ENCODE measurements at regions not wholly inside any gene's neighbourhood (a gene's known extent, or its start where the extent isn't known, plus 50 kb on each side); places are given as distances from the start of the nearest gene placed in this dataset.

DNA sequence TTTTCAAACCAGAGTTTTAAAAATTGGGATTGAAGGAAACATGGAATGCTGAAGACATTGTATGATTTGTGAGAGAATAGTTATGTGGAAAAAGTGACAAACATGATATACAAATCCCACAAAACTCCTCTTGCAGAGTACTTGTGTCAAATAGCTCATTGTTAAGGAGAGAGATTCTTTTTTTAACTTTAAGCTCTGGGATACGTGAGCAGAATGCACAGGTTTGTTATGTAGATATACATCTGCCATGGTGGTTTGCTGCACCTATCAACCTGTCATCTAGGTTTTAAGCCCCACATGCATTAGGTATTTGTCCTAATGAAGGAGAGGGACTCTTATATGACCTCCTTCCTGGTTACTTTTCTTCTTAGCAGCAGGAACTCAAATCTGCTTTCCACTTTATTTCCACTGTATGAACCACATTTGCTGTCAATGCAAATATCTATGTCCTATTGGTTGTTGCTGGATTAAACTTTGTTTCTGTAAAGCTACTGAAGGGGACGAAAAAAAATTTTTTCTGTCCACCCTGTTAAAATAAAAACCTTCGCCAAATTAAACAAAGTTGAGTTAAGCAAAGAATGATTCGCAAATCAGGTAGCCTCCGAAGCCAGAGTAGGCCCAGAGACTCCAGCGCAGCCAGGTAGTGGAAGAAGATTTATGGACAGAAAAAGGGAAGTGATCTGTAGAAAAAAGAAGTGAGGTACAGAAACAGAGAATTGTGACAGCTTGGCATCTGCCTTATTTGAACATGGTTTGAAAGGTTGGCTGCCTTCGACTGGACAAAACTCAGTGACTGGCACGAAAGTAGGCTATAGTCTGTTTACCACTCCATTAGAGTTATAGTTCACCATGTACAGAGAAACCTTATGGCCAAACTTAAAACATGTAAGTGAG is 430.1 kb upstream of the CHST9 start:
- Histone ChIP-seq H3K9me3 (replicated peaks; ENCODE audit: control insufficient read depth, insufficient read depth, low read length) (no peaks in the 10 kb centered on the region), H3K4me2 (ENCODE audit: insufficient read depth, low read length) (no peak overlapping the region), H3K27me3 (ENCODE audit: control insufficient read depth in 2 of 2, insufficient read depth in 2 of 2, low read length in 2 of 2) (no peaks in the 10 kb centered on the region), H3K27ac (ENCODE audit: insufficient read depth, low read depth, low read length) (no peak overlapping the region), H4K20me1 (replicated peaks; ENCODE audit: control insufficient read depth, extremely low read depth, insufficient read depth, low read length) (no peaks in the 10 kb centered on the region), H3K4me1 (ENCODE audit: control insufficient read depth, extremely low read depth, insufficient read depth, low read length) (no peaks in the 10 kb centered on the region), H2AFZ (ENCODE audit: low read depth, low read length) (no peak overlapping the region), H3K9ac (replicated peaks; ENCODE audit: extremely low read depth, insufficient read depth, low read length) (no peak overlapping the region), H3K4me3 (replicated peaks in 1 of 3; ENCODE audit: insufficient read depth in 1 of 3, low read depth in 1 of 3, low read length in 3 of 3) (no peak overlapping the region), H3K79me2 (ENCODE audit: control insufficient read depth, insufficient read depth, low read length) (no peaks in the 10 kb centered on the region), H3K36me3 (ENCODE audit: control insufficient read depth in 2 of 2, extremely low read depth in 1 of 2, insufficient read depth in 2 of 2, low read length in 2 of 2) (no peaks in the 10 kb centered on the region), H3K9me1 (replicated peaks; ENCODE audit: control insufficient read depth, extremely low read depth, insufficient read depth, low read length) (no peaks in the 10 kb centered on the region)
- TF ChIP-seq POLR2A (IDR thresholded peaks at IDR 0.05; ENCODE audit: low read depth, low read length) (no peak), MYC (IDR thresholded peaks at IDR 0.05; ENCODE audit: low read depth, low read length) (no peak), FOS (IDR thresholded peaks at IDR 0.05; ENCODE audit: borderline replicate concordance, insufficient read depth, low read length) (no peak), JUN (IDR thresholded peaks at IDR 0.05; ENCODE audit: borderline replicate concordance, insufficient read depth, insufficient read length, low read depth) (no peak), EZH2 (IDR thresholded peaks at IDR 0.05; ENCODE audit: borderline replicate concordance, low read depth, low read length, severe bottlenecking) (no peak), GATA2 (IDR thresholded peaks at IDR 0.05; ENCODE audit: insufficient read depth, insufficient read length, low read depth, low read length) (no peak), POLR2AphosphoS5 (IDR thresholded peaks at IDR 0.05; ENCODE audit: insufficient read depth, low read depth, low read length) (no peak)
- TF ChIP-seq, protein P1, sequence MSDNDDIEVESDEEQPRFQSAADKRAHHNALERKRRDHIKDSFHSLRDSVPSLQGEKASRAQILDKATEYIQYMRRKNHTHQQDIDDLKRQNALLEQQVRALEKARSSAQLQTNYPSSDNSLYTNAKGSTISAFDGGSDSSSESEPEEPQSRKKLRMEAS (IDR thresholded peaks at IDR 0.05; ENCODE audit: insufficient read depth, insufficient read length), result no peak
- TF ChIP-seq, protein P2, sequence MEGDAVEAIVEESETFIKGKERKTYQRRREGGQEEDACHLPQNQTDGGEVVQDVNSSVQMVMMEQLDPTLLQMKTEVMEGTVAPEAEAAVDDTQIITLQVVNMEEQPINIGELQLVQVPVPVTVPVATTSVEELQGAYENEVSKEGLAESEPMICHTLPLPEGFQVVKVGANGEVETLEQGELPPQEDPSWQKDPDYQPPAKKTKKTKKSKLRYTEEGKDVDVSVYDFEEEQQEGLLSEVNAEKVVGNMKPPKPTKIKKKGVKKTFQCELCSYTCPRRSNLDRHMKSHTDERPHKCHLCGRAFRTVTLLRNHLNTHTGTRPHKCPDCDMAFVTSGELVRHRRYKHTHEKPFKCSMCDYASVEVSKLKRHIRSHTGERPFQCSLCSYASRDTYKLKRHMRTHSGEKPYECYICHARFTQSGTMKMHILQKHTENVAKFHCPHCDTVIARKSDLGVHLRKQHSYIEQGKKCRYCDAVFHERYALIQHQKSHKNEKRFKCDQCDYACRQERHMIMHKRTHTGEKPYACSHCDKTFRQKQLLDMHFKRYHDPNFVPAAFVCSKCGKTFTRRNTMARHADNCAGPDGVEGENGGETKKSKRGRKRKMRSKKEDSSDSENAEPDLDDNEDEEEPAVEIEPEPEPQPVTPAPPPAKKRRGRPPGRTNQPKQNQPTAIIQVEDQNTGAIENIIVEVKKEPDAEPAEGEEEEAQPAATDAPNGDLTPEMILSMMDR (IDR thresholded peaks at IDR 0.05; ENCODE audit: extremely low read depth in 1 of 2, insufficient read depth in 1 of 2, low read depth in 1 of 2, low read length in 2 of 2), result no peak
- ChIA-PET CTCF (interaction anchor here (2.5 to 4.4 kb wide), 2 partner anchors 9 to 10 kb away, joined by 6 to 19 read pairs; no protein-coding TSS in a partner anchor), POLR2A (no interaction called here)
- dilution Hi-C loops (cut with MboI; ENCODE audit: extremely low pct_ligation_motif_present, low sequenced_read_pairs), result no loop called here
- no peak for FAIRE-seq
- no TSS peak for BruUV-seq (replicated peaks)
- intact Hi-C loops (cut with micrococcal nuclease), result loop anchor here (10.0 kb wide), 1 partner anchor 60 kb away; no protein-coding TSS in a partner anchor
- DNase-seq (ENCODE audit: low read depth, low spot score), result no peak
